Ureter (tissue), 1 donor: ENCODE measurements at regions not wholly inside any gene's neighbourhood (a gene's known extent, or its start where the extent isn't known, plus 50 kb on each side); places are given as distances from the start of the nearest gene placed in this dataset.

Experiments
- DNase-seq: peaks from one replicate; pipeline ENCODE4 v3.0.0-alpha.2; 2020; ENCODE audit warnings: low spot score
- donor health status: DM: yes; HTN: yes; CAD: no.

DNA sequence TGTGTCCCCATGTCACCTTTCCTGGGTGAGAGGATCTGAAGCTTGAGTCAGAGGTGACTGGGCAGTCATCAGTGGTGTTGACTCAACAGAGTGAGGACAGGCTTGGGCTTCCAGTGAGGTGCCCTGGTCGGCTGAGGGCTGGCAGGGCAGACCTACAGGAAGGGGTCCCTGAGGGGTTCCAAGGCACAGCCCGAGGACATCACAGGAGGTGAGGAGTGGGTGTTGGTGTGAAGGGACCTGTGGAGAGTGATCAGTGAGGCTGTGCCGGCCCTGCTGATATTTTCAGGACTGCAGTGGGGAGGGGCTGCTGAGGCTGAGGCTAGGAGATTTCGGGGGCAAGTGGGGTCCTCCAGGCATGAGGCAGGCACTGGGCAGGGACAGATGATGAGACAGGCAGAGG lies 545.5 kb downstream of the TCERG1L start:
- DNase-seq: no peak

DNA sequence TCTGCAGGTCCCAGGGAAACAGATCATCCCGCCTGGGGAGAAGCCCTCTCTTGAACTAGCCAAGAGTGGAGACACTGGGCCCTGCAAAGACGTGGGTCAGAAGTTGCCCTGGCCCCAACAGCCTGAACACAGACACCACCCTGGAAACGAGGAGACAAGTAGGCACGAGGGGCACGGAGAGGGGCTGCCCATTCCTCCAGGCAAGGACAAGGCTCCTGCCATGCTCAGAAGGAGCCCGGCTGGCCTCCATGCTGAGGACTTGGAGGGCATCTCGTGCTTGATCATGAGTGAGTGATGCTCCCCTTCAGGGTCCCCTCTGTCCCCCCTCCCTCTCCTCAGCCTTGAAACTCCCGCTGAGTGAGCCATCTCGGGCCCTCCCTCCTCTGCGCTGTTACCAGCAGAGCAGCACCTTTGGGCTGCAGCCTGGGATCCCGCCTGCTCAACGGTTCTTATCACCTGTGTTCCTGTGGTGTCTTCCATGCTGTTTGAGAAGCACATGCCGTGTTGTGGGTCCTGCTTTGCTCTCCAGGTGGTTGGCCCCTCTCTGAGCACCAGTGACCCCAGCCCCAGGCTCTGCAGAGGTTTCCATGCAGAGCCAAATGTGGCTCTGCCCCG lies 544.3 kb downstream of the TCERG1L start:
- DNase-seq: no peak

DNA sequence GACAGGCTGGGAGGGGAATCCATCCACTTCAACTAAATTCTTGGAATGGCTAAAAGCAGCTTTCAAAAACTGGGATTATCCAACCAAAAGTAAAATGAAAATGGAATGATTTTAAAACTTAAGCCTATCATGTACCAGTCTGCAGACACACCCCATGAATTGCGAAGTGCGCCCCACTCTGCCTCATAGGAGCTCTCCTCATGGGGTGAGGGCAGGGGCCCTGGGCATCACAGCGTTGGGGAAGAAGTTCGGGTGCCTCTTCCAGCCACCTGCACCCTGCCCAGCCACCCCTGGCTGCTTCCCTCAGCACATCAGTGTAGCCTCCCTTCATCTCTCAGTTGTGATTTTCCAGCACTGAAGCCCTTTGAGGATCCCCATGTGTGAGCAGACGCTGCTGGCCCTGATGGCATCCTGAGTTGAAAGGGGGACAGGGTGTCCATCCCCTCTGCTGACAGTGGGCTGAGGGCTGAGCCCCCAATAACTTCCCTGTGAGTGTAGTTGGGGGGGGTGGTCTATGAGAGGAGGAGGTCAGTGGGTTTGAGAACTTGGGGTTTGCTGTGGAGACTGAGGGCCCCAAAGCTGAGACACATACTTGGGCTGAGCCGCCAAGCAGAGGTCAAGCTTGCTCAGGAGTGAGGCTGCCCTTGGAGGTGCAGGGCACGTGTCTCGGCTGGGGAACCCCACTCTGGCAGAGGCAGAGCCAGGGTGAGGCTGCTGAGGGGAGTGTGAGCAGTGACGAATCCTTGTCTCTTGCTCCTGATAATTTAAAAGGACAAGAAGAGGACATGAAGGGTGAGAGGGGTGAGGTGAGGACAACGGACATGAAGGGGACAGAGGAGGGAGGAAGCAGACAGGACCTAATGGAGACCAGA lies 542.1 kb downstream of the TCERG1L start:
- DNase-seq: no peak

DNA sequence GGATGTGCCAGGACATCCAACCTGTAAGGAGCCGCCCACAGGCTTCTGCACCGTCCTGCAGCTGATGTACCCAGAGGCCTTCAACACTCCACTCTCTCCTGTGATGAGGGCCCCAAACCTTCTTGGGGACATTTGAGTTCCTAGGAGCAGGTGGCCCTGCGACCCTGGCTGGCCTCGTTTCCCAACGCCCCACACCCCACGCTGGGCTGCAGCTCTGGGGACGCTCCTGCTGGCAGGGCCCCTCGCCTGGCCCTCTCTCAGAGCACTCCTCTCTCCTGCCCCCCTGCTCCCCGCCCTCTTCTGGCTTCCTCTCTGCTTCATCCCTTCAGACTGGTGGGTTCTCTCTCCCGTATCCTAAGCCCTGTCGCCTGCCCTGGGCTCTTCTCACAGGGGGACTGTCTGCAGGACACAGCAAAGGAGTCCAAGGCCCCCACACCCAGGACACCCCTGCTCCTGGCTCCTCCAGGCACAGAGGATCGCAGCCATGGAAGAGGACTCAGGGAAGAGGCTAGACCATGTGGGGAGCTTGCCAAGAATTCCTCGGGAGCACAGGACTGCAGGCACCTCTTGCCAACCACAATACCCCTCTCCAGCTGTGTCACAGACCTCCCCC lies 541.4 kb downstream of the TCERG1L start:
- DNase-seq: no peak

DNA sequence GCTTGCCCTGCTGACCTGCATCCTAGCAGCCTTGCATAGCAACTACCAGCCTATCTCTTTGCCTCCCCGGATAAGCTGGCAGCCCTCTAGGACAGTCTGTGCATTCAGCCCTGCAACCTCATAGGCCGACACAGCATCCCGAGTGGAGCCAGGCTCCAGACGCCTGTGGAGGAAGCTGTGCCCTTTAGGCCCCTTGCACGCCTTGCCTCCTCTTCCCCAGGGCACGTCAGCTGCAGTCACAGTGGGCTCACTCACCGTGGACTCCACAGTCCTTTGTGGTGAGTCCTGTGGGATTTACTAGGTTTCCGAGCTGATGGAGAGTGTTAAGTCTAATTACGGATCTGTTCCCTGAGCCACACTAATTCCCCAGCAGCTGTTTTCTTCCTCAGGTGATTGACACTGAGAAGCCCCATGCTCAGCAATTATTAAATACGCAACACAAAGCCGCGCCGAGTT lies 540.0 kb downstream of the TCERG1L start:
- DNase-seq: no peak

DNA sequence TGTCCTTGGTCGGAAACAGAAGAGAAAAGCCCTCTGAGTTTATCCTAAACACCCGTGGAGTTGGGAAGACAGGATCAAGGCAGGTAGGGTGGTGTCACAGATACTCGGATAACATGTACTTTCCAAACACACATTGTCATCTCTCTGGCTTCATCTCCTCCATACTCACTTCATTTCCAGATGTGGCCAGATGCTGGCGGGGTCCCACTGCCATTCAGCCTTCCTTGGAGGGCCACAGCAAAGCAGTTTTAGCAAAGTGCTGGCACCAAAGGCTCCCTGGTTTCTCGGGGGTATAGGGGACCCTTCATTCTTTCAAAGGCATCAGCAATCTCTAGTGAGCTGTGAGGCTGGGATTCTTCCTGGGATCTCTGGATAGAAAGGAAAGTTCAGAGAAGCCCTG lies 539.5 kb downstream of the TCERG1L start:
- DNase-seq: no peak

DNA sequence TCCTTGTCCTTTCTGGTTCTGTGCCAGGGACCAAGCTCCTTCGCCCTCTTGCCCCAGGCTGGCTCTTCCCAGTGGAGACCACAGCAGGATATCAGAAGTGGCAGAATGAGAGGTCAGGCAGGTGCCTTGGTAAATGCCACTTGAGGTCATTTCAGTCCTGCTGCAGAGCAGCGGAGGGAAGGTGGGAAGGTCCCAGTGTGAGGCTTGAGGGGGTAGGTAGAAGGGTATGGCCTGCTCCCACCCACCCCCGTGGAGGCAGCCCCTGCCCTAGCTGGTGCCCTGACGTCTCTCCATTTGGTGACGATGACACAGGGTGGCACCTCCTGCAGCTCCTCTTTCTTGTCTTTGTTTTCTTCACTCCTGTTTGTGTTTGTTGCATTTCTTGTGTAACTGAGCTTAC lies 538.8 kb downstream of the TCERG1L start:
- DNase-seq: no peak

DNA sequence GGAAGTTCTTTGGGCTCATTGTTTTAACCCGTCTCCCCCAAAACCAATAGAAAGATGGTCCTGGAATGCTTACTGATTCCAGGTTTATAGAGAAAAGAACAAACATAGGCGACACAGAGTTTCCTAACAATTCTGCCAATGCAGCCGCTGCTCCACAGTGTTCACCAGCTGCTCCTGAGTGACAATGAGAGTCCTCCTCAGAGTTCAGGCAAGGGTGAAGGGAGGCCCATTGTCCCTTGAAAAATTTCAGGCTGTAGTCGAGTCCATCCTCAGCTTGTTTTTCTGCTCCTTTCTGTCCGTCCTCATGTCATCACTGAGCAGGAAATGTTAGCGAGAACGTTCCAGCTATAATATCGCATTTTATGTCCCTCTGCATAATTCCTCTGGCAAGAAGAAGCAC lies 537.6 kb downstream of the TCERG1L start:
- DNase-seq: no peak

DNA sequence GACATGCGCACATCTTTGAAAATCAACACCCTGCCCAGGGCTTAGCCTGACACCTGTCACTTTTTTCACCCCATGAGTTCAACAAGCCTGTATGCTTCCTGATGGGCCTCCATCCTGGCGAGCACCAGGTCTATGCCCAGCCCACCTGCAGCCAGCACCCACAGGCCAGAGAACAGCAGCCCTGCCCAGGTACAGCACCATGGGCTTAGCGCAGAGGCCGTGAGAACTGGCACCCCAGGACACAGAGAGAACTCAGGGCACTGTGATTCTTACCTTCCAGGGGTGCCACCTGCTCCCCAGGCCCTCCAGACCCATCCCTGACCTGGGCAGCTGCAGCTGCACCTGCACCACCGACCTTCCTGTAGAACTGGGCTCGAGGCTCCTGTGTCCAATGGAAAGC lies 536.6 kb downstream of the TCERG1L start:
- DNase-seq: no peak

DNA sequence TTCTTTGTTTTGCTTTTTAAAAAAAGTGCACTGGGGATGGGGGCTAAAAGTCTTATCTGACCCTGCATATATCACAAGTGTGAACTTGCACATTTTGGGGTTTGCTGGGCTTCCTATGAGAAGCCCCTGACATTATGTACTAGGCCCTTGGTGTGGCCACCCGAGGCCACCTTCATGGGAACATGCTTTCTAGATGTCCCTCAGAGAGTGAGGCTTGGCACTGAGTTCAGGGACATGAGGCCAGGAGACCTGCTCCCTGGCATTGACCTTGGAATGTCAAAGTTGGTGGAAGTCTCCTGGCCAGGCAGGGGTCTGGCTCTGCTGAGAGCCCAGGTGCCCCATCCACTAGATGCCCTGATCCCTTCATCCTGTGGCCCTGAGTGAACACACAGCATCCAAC lies 536.2 kb downstream of the TCERG1L start:
- DNase-seq: no peak

DNA sequence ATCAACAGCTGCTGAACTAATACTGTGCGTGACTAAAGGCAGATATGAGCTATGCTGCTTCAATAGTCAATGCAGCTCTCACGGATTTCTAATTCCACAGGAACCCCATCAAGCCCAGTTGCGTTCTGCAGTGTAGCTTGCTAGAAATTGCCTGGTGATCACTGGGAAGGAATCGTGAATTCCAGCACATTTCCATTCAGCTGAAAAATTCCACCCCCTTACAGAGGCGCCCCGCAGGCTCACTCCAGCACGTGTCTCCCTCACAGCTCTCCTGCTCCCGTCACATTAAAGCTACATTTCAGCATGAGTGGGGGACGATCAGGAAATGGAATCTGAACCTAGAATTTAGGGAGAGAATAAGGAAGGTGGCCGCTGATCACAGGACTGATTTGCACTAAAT lies 534.8 kb downstream of the TCERG1L start:
- no peak for DNase-seq

DNA sequence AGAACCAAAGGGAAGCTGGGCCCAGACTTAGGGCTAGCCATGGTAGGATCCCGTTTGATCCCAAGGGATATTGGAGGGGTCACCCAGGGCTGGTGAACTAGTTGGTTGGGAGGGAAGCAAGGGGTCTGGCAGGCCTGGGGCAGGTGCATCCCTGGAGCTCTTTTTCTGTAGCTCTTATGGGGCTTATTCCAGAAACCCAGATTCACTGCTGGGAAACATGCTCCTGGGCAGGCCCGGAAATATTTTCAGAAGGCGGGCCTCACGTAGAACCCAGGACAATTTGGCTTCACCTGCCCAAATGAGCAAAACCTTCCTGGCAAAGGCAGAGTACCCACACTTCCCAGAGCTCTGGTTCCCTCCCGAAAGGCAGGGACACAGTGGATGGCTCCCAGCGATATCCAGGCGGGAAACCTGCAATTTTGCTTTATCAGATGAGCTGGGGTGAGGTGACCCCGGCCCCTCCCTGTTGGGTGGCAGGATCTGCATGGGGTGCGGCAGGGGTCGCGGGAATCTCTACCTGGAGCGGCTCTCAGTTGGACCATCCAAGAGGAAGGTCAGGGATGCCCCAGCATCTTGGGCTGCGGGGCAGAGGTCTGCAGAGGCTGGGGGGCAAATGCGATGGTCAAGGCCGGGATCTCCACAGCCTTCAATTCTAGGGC lies 533.9 kb downstream of the TCERG1L start:
- DNase-seq: no peak

DNA sequence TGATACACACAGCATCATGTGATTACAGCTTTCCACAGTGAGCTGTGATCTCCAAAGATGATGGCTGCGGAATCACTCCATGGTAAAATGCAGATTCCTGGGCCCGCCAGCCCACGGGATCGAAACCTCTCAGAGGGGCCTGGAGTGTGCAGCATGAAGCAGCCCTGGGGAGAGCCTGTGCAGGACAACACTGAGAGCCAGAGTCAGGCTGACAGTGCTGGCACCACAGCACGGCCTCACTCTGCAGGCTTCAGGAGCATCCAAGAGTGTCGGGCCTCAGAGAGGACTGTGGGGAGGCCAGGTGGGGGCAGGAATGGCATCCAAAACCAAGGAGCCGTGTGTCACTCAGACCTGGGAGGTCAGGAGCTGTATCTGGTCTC lies 533.4 kb downstream of the TCERG1L start:
- no peak for DNase-seq

DNA sequence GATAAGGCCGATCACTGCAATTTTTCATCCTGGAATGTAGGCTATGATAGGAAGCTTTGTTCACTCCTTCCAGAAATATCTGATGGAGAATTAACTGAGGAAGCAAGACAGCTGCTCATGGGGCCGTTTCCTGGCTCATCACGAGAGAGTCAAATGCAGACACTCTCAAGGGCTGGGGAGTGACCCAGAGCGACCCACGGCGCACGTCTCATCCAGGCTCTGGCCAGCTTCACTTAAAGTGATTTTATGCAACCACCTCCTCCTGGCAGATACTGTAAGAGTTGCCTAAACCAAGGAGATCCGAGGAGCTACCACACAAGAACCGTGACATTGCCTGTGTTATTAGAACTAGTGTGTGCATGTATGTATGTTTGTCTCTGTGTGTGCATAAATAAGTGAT lies 530.8 kb downstream of the TCERG1L start:
- no peak for DNase-seq

DNA sequence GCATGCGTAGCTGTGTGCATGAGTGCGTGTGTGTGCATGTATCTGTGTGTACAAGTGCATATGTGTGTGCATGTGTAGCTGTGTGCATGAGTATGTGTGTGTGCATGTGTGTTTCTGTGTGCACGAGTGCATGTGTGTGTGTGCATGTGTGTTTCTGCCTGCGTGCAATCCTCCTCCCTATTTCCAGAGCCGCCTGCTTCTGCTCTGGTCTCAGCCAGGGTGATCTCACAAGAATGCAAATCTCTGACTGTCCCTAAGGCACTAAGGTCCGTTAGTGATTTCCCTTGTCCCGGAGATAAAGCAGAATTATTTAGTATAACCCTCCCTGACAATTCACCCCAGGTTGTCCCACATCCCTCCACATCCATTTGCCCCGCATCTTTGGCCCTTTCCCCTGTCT lies 530.3 kb downstream of the TCERG1L start:
- DNase-seq: no peak

DNA sequence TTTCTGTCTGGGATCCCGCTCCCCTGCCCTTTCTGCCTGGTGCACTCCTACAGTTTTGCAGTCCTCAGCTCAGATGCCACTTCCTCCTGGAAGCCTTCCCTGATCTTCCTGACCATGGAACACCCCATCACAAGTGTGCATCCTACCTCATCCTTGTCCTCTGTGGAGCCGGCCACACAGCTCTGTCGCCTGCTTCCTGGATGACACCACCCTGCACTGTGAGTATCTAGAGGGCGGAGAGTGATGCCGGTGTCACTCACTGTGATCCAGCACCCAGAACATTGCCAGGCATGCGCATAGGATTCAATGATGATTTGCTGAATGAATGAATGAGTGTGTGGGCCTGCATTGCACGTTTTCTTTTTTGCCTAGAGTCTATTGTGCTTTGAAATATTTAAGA lies 529.9 kb downstream of the TCERG1L start:
- DNase-seq: no peak

DNA sequence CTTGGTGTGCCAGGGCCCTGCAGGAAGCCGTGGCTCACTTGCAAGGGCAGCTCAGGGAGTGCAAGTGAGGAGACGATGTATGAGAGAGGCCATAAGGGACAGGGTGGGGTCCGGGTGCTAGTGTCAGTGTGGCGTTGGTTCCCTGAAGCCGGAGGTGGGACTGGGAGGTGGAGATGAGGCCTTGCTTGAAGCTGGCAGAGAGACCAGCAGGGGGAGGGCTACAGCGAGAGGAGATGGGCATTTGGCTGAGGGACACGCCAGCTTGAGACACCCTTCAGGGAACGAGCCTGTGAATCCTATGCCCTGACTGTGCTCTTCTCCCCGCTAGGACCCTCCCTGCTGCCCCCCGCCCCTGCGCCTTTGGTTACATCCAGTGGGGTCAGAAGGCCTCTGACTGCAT lies 529.1 kb downstream of the TCERG1L start:
- DNase-seq: no peak

DNA sequence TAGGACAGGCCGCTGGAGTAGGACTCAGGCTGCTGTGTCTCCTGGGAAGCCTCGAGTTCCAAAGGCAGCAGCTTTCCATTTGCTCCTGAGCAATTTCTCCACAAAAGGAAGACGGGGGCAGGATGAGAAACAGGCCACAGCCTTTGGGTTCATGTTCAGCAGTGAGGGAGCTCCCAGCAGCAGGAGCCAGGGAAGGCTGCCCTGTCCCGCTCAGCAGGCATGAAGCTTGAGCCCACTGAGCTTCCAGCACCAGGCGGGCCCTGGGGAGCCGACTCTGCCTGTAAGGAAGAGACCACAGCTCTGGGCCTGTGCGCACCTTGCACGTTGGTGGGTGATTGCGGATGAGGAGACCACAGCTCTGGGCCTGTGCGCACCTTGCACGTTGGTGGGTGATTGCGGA lies 527.2 kb downstream of the TCERG1L start:
- no peak for DNase-seq

DNA sequence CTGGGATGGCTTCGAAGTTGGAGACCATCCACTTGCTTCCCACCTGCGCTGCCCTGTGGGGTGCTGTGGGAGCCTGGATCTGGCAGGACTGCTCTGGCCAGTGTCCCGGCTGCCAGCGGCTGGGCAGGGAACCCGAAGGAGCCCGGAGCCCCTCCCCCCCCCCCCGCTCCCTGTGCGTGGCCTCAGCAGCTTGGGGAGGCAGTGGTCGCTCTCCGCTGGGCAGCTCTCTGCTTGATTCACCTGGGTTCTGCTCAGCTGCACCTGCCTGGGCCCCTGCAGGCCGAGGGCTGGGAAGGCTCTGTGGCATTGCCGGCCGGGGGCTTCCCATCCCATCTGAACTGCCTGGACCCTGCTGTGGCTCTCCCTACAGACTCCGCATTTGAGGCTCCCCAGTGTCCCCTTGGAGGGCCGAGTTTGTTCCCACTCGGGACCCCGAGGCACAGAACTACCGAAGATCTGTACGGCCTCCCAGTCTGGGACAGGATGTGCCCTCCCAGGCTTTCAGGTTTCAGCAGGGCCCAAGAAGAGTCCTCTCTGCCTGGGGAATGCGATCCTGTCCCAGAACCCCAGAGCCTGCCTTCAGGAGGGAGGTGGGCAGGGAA lies 525.1 kb downstream of the TCERG1L start:
- DNase-seq: no peak

DNA sequence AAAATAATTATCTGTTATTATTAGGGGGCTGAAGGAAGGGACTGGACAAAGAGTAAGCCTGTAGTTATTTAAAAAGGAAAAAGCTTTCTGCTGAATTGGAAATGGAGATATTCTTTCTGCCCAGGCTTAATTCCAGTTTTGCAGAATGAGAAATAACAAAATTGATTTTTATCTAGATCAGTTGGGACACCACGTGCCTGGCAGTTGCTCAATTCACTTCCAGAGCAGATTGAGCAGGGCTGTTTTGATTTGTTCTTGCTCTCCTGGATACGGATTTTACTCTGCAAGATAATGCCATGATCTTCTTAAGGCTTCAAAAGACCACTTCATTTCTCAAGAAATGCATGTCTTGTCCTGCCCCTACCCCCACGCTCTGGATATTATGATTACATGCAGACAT lies 524.3 kb downstream of the TCERG1L start:
- peak; percentile 51 for DNase-seq

DNA sequence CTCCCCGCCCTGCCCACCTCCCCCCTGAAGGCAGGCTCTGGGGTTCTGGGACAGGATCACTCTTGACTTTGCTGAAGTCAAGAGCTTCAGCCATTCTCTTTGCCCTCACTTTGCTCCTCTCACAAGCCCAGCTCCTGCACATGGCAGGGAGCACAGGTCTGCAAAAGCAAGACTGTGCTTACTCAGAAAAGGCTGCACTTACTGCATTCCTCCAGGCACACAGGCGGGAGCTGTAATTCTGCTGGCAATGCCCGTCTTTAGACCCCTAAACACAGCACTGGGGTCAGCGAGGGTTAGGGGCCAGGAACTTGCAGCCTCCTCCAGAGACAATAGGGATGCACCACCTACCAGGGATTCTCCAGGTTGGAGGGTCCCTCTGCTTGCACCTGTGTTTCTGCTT lies 523.7 kb downstream of the TCERG1L start:
- DNase-seq: no peak

DNA sequence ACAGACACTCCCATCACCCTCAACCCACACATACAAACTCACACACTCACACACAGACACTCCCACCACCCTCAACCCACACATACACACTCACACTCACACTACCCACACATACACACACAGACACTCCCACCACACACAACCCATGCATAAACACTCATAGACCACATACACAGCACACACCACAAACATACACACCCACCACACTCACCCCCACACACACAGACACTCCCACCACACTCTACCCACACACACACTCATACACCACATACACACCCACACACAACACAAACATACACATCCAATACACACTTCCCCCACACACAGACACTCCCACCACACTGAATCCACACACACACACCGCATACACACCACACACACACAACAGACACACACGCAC lies 521.2 kb downstream of the TCERG1L start:
- no peak for DNase-seq
